ENCODE measurements at regions not wholly inside any gene's neighbourhood (a gene's known extent, or its start where the extent isn't known, plus 50 kb on each side); places are given as distances from the start of the nearest gene placed in this dataset.

DNA sequence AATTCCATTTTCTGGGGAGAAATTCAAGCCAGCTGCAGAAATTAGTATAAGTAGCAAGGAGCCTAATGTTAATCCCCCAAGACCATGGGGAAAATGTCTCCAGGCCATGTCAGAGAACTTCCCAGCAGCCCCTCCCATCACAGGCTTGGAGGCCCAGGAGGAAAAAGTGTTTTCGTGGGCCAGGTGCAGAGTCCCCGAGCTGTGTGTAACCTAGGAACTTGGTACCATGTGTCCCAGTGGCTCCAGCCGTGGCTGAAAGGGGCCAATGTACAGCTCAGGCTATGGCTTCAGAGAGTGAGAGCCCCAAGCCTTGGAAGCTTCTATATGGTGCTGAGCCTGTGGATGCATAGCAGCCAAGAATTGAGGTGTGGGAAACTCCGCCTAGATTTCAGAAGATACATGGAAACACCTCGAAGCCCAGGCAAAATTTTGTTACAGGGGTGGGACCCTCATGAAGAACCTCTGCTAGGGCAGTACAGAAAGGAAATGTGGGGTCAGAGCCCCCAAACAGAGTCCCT is 286.3 kb downstream of the MATN1 start:
- no peak for DNase-seq (ENCODE audit: low read depth in 2 of 3, low spot score in 1 of 3)

DNA sequence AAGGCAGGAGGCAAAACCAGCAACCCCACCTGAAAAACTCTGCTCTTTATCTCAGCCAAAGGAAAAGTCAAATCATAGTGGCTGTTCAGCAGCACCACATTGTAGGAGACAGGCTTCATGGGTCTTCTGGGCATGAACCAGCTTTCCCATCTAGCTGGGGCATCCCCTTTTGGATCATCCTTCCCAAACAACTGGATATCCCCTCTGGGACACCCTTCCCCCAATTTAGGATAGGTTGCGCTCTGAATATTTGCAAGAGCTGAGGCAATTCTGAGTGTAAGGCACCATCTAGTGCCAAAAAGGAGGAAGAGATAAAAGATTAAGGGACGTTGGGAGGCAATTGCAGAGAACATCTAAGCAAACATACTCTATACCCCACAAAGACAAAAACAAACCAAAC is 295.8 kb downstream of the MATN1 start:
- DNase-seq (ENCODE audit: low read depth in 2 of 3, low spot score in 1 of 3) = no peak

DNA sequence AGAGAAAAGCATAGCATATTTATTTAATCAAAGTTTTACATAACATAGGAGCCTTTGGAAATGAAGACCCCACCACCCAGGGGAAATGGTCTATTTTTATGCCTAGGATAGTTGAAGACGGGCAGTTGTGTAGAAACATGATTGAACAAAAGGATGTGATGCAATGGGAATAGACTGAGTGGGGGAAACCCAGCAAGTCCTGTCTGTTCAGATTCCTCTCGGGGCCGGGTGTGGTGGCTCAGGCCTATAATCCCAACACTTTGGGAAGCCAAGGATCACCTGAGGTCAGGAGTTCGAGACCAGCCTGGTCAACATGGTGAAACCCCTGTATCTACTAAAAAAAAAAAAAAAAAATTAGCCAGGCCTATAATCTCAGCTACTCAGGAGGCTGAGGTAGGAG is 298.3 kb downstream of the MATN1 start:
- no peak for DNase-seq (ENCODE audit: low read depth in 2 of 3, low spot score in 1 of 3)

DNA sequence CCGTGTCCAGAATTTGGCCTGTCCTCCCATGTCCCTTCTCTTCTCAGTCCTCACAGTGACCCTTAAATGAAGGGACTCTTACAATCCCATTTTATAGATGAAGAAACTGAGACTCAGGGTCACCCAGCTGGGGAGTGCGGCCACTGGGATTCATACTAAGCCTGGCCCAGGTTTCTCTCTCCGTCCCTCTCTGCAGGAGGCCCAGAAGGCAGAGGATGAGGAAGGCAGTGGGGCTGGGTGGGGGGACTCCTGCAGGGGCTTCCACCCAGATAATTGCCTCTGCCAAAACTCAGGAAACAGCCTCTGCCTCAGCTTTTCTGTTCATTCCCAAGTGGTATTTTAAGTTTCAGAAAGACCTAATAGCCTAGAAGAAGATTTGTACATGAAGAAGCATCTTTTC is 299.8 kb downstream of the MATN1 start:
- DNase-seq (ENCODE audit: low read depth in 2 of 3, low spot score in 1 of 3) = no peak

DNA sequence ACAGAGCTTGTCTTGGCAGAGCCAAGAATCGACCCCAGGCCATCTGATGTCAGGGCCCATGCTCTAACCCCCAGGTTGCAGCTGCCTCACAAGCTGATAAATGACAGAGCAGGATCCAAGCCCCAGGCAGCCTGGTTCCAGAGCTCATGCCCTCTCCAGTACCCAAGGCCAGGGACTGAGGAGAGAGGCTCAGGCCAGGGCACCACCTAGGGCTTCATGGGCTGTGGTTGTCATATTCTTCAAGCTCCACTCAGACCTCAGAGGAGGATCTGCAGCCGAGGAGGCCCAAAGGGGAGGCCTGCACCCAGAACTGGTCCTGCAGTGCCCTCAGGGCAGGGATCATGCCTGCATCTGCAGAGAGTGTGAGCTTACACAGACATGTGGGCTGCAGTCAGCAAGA is 301.1 kb downstream of the MATN1 start:
- no peak for DNase-seq (ENCODE audit: low read depth in 2 of 3, low spot score in 1 of 3)

DNA sequence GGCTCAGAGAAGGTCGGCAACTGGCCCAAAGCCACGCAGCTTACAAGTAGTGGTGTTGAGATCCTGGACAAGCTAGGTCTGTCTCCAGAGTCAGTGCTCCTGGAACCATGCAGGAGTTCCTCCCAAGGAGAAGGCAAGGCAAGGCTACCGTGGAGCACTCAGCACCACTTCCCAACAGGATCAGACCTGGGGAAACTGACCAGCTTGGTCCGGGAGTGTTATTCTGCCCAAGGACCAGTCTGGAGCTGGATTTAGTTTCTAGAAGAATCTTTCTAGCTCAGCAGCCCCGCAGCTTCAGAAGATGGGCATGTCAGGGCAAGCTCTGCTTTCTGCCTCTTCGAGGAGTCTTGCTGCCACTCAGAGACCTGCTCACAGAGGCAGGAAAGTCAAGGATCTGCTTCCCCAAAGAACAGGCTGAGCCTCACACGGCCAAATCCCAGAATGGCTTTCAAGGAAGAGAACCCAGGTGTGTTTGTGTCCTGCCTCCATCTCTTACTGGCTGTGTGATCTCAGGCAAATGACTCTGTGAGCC is 302.8 kb downstream of the MATN1 start:
- no peak for DNase-seq (ENCODE audit: low read depth in 2 of 3, low spot score in 1 of 3)

DNA sequence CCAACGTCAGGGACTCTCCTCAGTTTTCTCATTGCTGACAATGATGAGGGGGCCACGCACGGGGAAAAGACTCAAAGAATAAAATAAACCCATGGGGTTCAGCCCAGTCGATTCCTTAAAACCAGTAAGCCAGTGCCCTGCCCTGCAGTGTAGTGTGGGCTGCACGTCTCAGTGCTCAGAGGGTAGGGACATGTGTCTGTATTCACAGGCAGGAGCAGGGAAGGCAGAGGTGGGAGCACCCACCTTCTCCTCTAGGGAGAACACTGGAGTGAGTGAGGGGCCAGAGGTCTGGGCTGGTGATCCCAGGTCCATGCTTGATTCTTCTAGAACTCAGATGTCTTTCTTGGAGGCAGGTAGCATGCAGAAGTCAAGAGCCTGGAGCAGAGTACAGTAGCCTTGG is 303.6 kb downstream of the MATN1 start:
- DNase-seq (ENCODE audit: low read depth in 2 of 3, low spot score in 1 of 3) = no peak

DNA sequence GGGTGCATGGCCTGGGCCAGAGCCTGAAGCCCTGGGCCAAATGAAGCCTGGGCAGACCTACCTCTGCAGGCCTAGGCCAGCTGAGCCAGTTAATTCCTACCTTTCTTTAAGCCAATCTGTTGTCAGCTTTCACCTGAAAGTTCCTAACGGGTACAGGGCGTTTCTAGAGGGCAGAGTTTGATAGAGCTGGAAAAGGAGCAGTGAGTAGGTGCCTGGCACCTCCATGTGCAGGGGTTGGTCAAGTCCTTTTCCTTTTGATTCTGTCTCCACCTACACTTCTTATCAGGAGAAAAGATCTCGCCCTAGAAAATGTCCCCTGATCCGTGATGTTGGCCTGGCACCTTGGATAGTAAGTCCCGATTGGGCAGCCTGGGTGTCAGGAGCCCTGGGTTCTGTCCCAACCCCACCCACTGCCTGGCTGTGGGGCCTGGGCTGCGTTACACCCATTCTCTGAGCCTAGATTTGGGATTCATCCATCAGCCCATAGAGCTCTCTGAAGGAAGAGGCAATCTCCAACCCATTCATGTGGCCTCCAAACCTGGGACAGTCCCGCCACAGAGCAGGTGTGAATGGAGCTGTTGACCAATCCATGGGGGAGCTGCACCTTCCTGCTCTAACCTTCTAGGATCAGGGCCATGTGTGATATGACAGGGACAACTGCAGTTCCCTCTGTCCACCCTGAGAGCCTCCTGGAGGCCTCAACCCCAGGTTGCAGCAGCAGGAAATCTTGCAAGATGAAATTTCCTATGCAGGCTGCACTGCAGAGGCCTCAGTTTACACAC is 304.3 kb downstream of the MATN1 start:
- no peak for DNase-seq (ENCODE audit: low read depth in 2 of 3, low spot score in 1 of 3)

DNA sequence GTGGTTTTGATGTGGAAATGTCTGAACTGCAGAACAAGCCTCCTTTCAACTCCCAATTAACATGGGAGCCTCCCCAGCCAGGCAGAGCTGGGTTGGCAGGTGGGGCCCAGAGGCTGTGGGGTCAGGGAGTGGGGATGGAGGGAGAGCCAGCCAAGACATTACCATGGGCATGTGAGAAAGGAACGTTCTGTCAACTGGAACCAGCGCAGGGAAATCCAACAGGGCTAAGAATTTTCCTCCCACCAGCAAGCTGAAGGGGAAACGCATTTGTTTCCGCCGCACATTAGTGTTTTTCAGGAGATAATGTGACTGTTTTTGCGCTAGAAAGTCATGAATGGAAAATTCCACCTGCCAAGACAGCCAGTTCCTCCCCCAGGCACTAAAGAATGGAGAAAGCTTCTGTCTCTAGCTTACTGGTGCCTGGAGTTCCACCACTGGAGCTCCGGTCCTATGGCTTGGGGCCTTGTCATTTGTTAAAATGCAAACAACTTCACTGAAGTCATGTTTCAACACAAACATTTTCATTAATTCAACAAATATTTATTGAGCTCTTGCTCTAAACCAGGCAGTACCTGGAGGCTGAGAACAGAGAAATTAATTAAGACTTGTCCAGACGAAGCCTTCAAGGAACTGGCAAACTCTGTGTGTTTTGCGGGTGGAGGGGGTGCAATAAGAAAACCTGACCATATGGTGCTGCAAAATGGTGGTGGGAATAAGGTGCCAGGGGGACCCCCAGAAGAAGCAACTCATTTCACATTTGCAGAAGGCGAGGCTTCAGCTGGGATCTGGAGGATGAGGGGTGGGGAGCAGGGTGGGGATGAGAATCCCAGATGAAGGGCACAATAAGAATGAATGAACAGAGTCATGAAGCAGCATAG is 305.1 kb downstream of the MATN1 start:
- DNase-seq (ENCODE audit: low read depth in 2 of 3, low spot score in 1 of 3) = no peak

DNA sequence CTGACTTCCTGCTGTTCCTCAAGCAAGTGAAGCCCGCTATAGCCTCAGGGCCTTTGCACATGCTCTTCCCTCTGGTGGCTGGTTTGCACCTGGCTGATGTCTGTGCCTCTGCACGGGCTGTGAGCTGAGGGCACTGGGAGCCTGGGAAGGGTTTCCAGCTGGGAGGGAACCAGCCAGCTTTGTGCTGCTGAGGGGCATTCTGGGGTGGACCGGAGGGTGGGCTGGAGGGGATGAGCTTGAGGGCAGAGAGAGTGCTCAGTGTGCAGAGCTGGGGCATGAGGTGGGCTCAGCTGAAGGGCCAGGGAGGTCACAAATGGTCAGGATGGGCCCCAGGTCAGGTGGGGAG is 305.7 kb downstream of the MATN1 start:
- DNase-seq (ENCODE audit: low read depth in 2 of 3, low spot score in 1 of 3) = no peak

DNA sequence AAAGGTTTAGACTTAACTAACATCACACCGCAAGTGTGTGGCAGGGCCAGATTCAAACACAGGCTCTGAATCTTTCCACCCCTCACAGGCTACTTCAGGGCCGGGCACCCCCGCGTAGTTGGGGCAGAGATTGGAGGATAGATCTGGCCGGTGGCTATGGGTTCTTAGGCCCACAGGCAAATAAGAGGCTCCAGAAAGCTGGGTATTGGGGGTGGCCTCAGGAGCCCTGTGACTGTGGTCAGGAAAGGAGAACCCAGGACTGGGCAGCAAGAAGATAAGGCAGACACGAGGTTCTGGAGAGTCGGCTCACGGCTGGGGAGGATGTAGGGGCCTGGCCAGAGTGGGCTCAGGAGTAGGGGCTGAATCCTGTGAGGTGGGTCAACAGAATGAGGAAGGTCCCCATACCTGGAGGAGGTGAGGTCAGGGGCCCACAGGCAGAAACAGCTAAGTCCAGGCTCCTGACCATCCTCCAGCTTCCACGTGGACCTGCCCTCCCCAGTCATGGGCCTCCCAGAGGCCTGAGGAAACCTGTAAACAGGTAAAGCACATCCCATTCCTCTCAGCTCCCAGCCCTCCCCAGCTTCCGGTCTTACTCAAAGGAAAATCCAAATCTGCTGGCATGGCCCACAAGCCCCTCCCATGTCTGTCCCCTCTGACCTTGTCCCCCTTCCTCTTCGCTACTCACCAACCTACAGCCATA is 306.2 kb downstream of the MATN1 start:
- no peak for DNase-seq (ENCODE audit: low read depth in 2 of 3, low spot score in 1 of 3)

DNA sequence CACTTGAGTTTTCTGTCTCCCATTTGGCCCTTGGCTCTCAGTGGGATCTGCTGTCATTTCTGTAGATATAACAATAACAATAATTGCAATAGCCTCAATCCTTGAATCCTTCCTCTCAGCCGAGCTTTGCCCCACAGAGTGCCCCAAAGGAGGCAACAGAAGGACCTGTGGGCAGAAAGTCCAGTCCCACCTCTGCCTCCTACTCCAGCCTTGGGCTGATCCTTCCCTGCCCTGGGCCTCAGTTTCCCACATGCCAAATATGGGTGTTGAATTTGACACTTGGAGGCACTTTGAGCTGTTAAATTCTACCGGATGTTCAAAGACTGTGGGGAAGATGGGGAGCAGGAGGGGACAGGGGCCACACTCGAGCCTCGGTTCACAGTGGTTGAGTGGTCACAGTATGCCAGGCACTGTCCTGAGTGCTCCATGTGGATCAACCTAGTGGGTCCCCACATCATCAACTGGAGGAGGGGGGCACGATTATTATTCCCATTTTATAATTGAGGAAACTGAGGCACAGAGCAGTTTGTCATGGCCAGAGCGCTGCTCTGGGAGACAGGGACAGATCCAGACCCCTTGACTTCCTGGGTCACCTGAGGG is 307.1 kb downstream of the MATN1 start:
- no peak for DNase-seq (ENCODE audit: low read depth in 2 of 3, low spot score in 1 of 3)

DNA sequence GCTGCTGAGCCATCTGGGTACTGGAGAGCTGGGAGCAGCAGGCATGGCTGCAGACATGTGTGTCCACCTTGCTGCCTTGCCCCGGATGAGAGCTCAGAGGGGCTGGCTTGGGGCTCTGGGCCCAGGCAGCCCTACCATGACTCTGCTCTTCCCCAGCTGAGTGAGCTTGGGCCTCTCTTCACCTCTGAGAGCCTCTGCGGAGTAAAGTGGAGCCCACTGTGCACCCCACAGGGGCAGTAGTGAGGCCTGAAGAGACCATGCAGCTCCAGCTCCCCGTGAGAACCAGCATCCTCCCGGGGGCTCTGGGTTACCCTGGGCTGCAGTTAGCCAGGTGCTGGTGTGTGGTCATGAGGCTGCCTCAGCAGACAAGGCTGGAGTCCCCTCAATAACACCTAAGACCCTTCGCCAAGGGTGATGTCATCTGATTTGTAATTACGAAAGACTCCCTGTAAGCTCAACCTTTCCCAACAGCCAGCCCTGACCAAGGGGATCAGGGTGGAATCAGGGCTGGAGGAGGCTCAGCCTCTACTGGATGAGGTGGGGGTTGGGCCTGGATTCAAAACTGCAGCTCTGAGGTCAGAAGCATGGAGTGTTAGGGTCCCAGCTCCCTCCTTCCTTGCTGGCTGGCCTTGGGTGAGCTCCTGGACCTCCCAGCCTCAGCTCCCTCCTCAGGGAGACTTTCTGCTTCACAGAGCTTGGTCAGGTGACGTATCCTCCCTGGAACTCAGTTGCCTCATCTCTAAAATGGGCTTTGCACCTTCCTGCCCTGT is 308.0 kb downstream of the MATN1 start:
- DNase-seq (ENCODE audit: low read depth in 2 of 3, low spot score in 1 of 3) = no peak

DNA sequence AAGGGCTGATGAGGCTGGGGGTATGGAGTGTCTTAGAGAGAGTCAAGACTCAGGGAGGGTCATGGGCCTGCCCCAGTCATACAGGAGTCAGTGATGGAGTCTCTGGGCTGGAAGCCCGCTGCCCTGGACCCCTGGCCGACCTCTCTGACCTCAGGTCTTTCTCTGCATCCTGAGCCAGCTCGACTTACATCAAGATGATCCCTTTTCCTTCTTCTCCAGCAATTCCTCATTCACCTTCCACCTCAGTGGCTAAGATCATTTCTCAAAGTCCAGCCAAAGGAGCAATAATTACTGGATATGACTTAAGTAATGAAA is 308.6 kb downstream of the MATN1 start:
- no peak for DNase-seq (ENCODE audit: low read depth in 2 of 3, low spot score in 1 of 3)

DNA sequence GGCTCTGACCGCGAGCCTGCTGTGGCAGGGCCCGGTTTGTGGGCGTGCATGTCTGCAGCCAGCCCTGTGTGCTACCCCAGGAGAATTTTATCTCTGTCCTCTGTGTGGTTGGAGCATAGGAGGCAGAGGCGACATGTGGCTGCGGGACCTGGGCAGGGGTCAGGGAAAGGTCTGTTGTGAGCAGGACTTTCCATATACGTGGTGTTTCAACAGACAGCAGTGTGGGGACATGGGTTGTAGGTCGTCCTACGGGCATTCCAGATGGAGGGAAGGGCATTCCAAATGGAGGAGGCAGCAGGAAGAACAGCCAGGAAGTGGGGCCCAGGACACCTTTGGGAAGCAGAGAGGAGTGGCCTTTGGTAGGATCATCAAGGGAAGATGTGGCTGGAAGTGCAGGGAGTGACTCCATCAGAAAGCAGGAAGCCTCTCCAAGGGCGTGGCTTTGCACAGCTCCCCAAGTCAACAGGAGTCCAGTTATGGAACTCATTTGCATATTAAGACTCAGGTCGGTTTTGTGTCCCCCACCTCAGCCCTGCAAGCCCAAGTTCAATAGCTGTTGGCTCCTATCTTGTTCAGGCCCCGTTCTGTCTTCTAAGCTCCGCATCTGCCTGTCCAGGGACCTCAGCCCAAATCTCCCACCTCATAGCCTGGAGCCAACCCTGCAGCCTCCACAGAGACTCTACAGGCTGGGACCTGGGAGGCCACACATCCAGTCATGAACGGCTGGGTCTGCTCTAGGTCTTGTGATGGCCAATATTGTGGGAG is 309.1 kb downstream of the MATN1 start:
- DNase-seq (ENCODE audit: low read depth in 2 of 3, low spot score in 1 of 3) = no peak

DNA sequence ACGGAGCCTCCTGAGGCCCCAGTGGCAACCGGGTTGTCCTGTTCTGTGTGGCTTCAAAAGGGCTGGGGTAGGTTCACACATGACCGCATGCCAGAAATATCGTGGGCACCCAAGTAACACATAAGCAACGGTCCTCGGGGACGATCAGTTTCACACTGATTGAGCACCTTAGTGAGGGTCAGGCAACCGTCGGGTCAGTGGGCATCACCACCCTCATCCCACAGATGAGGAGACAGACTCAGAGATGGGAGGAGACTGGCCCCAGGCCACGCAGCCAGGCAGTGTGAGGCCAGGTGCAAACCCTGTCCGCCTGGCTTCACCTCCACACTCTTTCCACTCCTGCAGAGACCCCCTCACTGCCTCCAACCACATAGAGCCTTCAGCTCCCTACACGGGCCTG is 309.8 kb downstream of the MATN1 start:
- DNase-seq (ENCODE audit: low read depth in 2 of 3, low spot score in 1 of 3) = no peak

DNA sequence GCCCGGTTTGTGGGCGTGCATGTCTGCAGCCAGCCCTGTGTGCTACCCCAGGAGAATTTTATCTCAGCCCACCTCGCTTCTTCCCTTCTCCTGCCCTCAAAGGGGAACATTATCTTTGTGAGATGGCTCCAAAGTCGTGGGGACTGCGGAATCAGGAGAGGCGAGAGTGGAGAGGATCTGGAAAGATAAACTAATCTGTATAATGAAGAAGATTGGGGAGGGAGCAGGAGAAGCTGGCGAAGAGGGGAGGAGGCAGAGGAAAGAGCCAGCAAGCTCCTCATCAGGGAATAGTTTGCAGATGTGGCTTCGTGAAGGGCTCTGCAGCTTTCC is 310.3 kb downstream of the MATN1 start:
- no peak for DNase-seq (ENCODE audit: low read depth in 2 of 3, low spot score in 1 of 3)

DNA sequence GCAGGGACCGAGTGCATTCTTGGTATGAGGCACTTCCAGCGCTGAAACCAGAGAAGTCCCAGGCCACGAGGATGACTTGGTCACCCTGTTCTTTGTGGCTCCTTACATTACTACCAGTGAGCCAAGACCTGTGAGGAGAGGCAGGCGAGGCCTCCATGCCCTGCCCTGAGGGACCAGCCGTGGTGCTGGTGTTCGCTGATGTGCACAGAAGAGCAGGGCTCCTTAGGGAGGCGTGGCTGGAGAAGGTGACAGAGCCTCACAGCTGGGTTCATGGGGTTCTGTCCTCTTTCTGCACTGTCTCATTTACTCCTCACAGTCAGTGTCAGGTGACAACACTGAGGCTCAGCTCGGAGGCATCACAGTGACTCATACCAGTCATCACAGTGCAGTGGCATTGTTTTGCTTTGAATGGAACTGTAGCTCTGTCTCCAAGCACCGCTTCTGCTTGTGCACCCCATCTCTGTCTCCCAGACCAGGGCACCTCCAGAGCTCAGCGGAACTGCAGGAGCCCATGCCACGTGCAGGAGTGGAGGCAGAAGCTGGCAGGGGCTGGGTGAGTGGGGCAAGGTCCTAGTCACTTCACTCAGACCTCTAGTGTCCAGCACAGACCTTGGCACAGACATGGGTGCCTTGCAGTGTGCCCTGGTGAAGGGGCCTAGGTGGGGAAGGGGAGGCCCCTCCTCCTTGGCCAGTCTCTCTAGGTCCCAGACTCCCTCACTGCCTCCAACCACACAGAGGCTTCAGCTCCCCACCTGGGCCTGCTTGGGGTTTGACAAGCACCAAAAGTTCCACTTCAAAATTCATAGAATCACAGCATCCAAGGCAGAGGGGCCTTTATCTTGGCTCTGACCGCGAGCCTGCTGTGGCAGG is 310.9 kb downstream of the MATN1 start:
- DNase-seq (ENCODE audit: low read depth in 2 of 3, low spot score in 1 of 3) = no peak

DNA sequence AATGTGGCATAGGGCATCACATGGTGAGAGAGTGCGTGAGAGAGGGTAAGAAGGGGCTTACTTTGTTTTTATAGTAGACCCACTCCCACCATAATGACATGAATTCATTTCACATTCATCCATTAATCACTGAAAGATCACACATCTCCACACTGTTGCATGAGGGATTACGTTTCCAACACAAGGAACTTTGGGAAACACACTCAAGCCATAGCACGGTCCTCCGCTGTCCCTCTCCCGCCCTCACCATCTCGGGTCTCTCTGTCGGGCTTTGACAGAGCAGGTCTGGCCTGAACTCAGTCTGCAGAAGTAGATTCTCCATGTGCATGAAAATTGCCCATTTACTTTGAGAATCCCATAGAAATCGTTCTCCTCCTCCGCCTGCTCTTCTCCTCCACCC is 312.2 kb downstream of the MATN1 start:
- no peak for DNase-seq (ENCODE audit: low read depth in 2 of 3, low spot score in 1 of 3)

Measured in stimulated activated CD4-positive, alpha-beta T cell treated with anti-CD3 and anti-CD28 coated beads, Interleukin-12 subunit alpha, Interleukin-12 subunit beta, amount 100 ng/mL, for 48 hours (primary cell).